ENCODE measurements at regions not wholly inside any gene's neighbourhood (a gene's known extent, or its start where the extent isn't known, plus 50 kb on each side); places are given as distances from the start of the nearest gene placed in this dataset.
"Not testable (repeated sequence)": the region's sequence is repeated elsewhere in the genome, so short reads cannot be mapped to it uniquely, and the experiment has no call there.

- TF ChIP-seq POLR2A, CTCF (IDR thresholded peaks at IDR 0.05): not testable (repeated sequence)
These were observed 171.0 kb upstream of the CCNH start for GRCh38 chr5:87583704-87584103.

Measured in body of pancreas (tissue), 4 donors.